ENCODE measurements at regions not wholly inside any gene's neighbourhood (a gene's known extent, or its start where the extent isn't known, plus 50 kb on each side); places are given as distances from the start of the nearest gene placed in this dataset.

- no peak for TF ChIP-seq GLIS3 (CRISPR knock-in tag; IDR thresholded peaks at IDR 0.05)
- no peak for TF ChIP-seq PATZ1 (CRISPR knock-in tag; IDR thresholded peaks at IDR 0.05; ENCODE audit: borderline replicate concordance)
- TF ChIP-seq CREB5 (CRISPR knock-in tag; IDR thresholded peaks at IDR 0.05; ENCODE audit: low read depth) = no peak
- no peak for TF ChIP-seq TCF4 (CRISPR knock-in tag; IDR thresholded peaks at IDR 0.05; ENCODE audit: borderline replicate concordance)
- TF ChIP-seq CSRNP3 (CRISPR knock-in tag; IDR thresholded peaks at IDR 0.05) = no peak
- no peak for TF ChIP-seq ZNF565 (CRISPR knock-in tag; conservative IDR thresholded peaks at IDR 0.05; ENCODE audit: low read depth)
- TF ChIP-seq ZC3H10 (CRISPR knock-in tag; IDR thresholded peaks at IDR 0.05) = no peak
- no peak for TF ChIP-seq ARNTL (CRISPR knock-in tag; IDR thresholded peaks at IDR 0.05; ENCODE audit: borderline replicate concordance, low read depth)
- TF ChIP-seq POU6F1 (CRISPR knock-in tag; IDR thresholded peaks at IDR 0.05; ENCODE audit: borderline replicate concordance, low read depth) = no peak
- no peak for TF ChIP-seq RARB (CRISPR knock-in tag; IDR thresholded peaks at IDR 0.05)
- no peak for TF ChIP-seq ZNF70 (CRISPR knock-in tag; IDR thresholded peaks at IDR 0.05)
- TF ChIP-seq ZFP3 (CRISPR knock-in tag; IDR thresholded peaks at IDR 0.05) = no peak
- TF ChIP-seq ISL1 (CRISPR knock-in tag; IDR thresholded peaks at IDR 0.05) = no peak
- TF ChIP-seq BACH2 (CRISPR knock-in tag; IDR thresholded peaks at IDR 0.05; ENCODE audit: borderline replicate concordance) = no peak
These were observed 189.9 kb upstream of the FOXN2 start for GRCh38 chr2:48124592-48124991.
